H1 (cell line): ENCODE measurements at regions not wholly inside any gene's neighbourhood (a gene's known extent, or its start where the extent isn't known, plus 50 kb on each side); places are given as distances from the start of the nearest gene placed in this dataset.

Source experiments
- CTCF ChIA-PET: fragments of 300-600 bp; sonication (Branson Sonifier 250); formaldehyde crosslinking; loops from one replicate; lab custom pipeline; 2021; ENCODE audit not compliant: partially characterized antibody; lab: Charles Lee
- POLR2A ChIA-PET: fragments of 300-600 bp; sonication (Branson Sonifier 250); formaldehyde crosslinking; loops from one replicate; lab custom pipeline; 2021; ENCODE audit warnings: inconsistent platforms; ENCODE audit not compliant: partially characterized antibody; lab: Charles Lee
- DNase-seq, 2 experiments: peaks; one replicate each; pipeline versions ENCODE4 v3.0.0 to v3.0.0-alpha.2; 2010 to 2022; ENCODE audit warnings: low spot score in 2 of 2, low read depth in 1 of 2, mixed read lengths in 1 of 2
- FAIRE-seq: peaks from 2 replicates; lab custom pipeline; 2011; peaks lifted over from hg19 to GRCh38; lab: Jason Lieb, UNC
- H2AFZ ChIP-seq: 2 replicates; pipeline ENCODE4 v1.8.1; 2012; ENCODE audit warnings: low read length, inconsistent platforms
- H2AK5ac ChIP-seq: 2 replicates; pipeline ENCODE4 v1.6.1; 2013; ENCODE audit warnings: low read depth, low read length
- H2BK120ac ChIP-seq: replicated peaks from 2 replicates; pipeline ENCODE3; 2013; ENCODE audit warnings: low read depth, low read length, inconsistent platforms
- H2BK12ac ChIP-seq: 2 replicates; pipeline ENCODE4 v1.6.1; 2013; ENCODE audit warnings: low read depth, low read length
- H2BK15ac ChIP-seq: 2 replicates; pipeline ENCODE4 v1.6.1; 2013; ENCODE audit warnings: low read length
- H2BK20ac ChIP-seq: 2 replicates; pipeline ENCODE4 v1.6.1; 2013; ENCODE audit warnings: low read length
- H2BK5ac ChIP-seq: 2 replicates; pipeline ENCODE4 v1.6.1; 2013; ENCODE audit warnings: low read depth, low read length
- H3K14ac ChIP-seq: 2 replicates; pipeline ENCODE4 v1.6.1; 2013; ENCODE audit warnings: inconsistent platforms; ENCODE audit not compliant: insufficient read length
- H3K18ac ChIP-seq: 2 replicates; pipeline ENCODE4 v1.6.1; 2013; ENCODE audit warnings: low read length; ENCODE audit errors: extremely low read depth
- H3K23ac ChIP-seq: 2 replicates; pipeline ENCODE4 v1.6.1; 2013; ENCODE audit warnings: inconsistent platforms; ENCODE audit not compliant: insufficient read length
- H3K23me2 ChIP-seq: 2 replicates; pipeline ENCODE4 v1.6.1; 2013; ENCODE audit warnings: low read depth, low read length
- H3K27ac ChIP-seq: 2 replicates; pipeline ENCODE4 v1.6.1; 2011; ENCODE audit warnings: low read depth, low read length, inconsistent platforms
- H3K27me3 ChIP-seq, 4 experiments: replicated peaks in 1 of 4; 1 replicate in 1 of 4; 2 replicates in 3 of 4; pipeline versions ENCODE4 v1.6.1 to v1.8.1; 2011 to 2013; ENCODE audit warnings: low read length in 3 of 4, mild to moderate bottlenecking in 3 of 4, inconsistent platforms in 2 of 4, mixed read lengths in 2 of 4, moderate library complexity in 1 of 4; ENCODE audit not compliant: control insufficient read depth in 3 of 4, insufficient read depth in 3 of 4; ENCODE audit errors: extremely low read depth in 1 of 4
- H3K36me3 ChIP-seq, 4 experiments: 2 replicates each; pipeline versions ENCODE4 v1.6.1 to v1.8.1; 2011 to 2013; ENCODE audit warnings: mild to moderate bottlenecking in 4 of 4, low read length in 3 of 4, moderate library complexity in 2 of 4, control low read depth in 1 of 4, inconsistent platforms in 1 of 4; ENCODE audit not compliant: insufficient read depth in 4 of 4, control insufficient read depth in 2 of 4
- H3K4ac ChIP-seq: replicated peaks from 2 replicates; pipeline ENCODE3; 2013; ENCODE audit warnings: low read length, low read depth, mixed read lengths, inconsistent platforms; ENCODE audit not compliant: insufficient read length
- H3K4me1 ChIP-seq, 4 experiments: replicated peaks in 1 of 4; 1 replicate in 1 of 4; 2 replicates in 3 of 4; pipeline versions ENCODE4 v1.6.1 to v1.8.1; 2011 to 2013; ENCODE audit warnings: low read length in 3 of 4, inconsistent platforms in 2 of 4, mixed read lengths in 1 of 4; ENCODE audit not compliant: insufficient read depth in 4 of 4, control insufficient read depth in 3 of 4
- H3K4me2 ChIP-seq, 2 experiments: 2 replicates each; pipeline versions ENCODE4 v1.6.1 to v1.8.1; 2011 to 2013; ENCODE audit warnings: low read depth in 2 of 2, low read length in 2 of 2, control low read depth in 1 of 2, inconsistent platforms in 1 of 2, mild to moderate bottlenecking in 1 of 2; ENCODE audit not compliant: insufficient read depth in 1 of 2
- H3K4me3 ChIP-seq, 4 experiments: fragments of 200-600, 300-600 bp in 1 of 4; sonication (generic), shearing (Covaris generic), sonication (Bioruptor Twin) in 1 of 4; 2 replicates each; pipeline versions ENCODE4 v1.5.1 to v1.8.1; 2011 to 2016; ENCODE audit warnings: low read length in 4 of 4, low read depth in 3 of 4, control low read depth in 2 of 4, inconsistent platforms in 2 of 4, mild to moderate bottlenecking in 2 of 4, mixed read lengths in 1 of 4, moderate library complexity in 1 of 4; ENCODE audit not compliant: insufficient read depth in 2 of 4; ENCODE audit errors: extremely low read depth in 1 of 4
- H3K56ac ChIP-seq: replicated peaks from 2 replicates; pipeline ENCODE3; 2013; ENCODE audit warnings: low read depth, mild to moderate bottlenecking, mixed read lengths, low read length, inconsistent platforms; ENCODE audit not compliant: insufficient read length
- H3K79me1 ChIP-seq: 2 replicates; pipeline ENCODE4 v1.6.1; 2013; ENCODE audit warnings: low read depth, low read length, control low read depth
- H3K79me2 ChIP-seq, 2 experiments: 2 replicates each; pipeline versions ENCODE4 v1.6.1 to v1.8.1; 2012 to 2013; ENCODE audit warnings: low read length in 2 of 2, mild to moderate bottlenecking in 2 of 2, inconsistent platforms in 1 of 2; ENCODE audit not compliant: insufficient read depth in 2 of 2, control insufficient read depth in 1 of 2
- H3K9ac ChIP-seq, 4 experiments: replicated peaks in 1 of 4; 1 replicate in 1 of 4; 2 replicates in 3 of 4; pipeline versions ENCODE4 v1.6.1 to v1.8.1; 2011 to 2013; ENCODE audit warnings: low read depth in 3 of 4, low read length in 3 of 4, control low read depth in 2 of 4, mild to moderate bottlenecking in 2 of 4, moderate library complexity in 2 of 4, inconsistent platforms in 1 of 4; ENCODE audit errors: extremely low read depth in 1 of 4
- H3K9me3 ChIP-seq, 2 experiments: 2 replicates each; pipeline versions ENCODE4 v1.6.1 to v1.8.1; 2012 to 2013; ENCODE audit warnings: mild to moderate bottlenecking in 2 of 2, moderate library complexity in 2 of 2, control low read depth in 1 of 2, inconsistent platforms in 1 of 2, low read depth in 1 of 2, low read length in 1 of 2, mixed read lengths in 1 of 2; ENCODE audit not compliant: insufficient read depth in 2 of 2
- H4K20me1 ChIP-seq, 2 experiments: replicated peaks in 1 of 2; 2 replicates each; pipeline versions ENCODE3 to v1.8.1; 2011 to 2013; ENCODE audit warnings: inconsistent platforms in 2 of 2, low read length in 2 of 2, mild to moderate bottlenecking in 1 of 2; ENCODE audit not compliant: insufficient read depth in 2 of 2, control insufficient read depth in 1 of 2
- H4K5ac ChIP-seq: 2 replicates; pipeline ENCODE4 v1.6.1; 2013; ENCODE audit warnings: low read length, low read depth, mixed read lengths, inconsistent platforms; ENCODE audit not compliant: insufficient read length
- H4K8ac ChIP-seq: 2 replicates; pipeline ENCODE4 v1.8.0; 2013; ENCODE audit warnings: mild to moderate bottlenecking, moderate library complexity, low read length, inconsistent platforms; ENCODE audit not compliant: insufficient read depth; ENCODE audit errors: extremely low read depth
- H4K91ac ChIP-seq: replicated peaks from 2 replicates; pipeline ENCODE3; 2013; ENCODE audit warnings: low read length, mixed read lengths, inconsistent platforms; ENCODE audit not compliant: insufficient read length
- CBX5 ChIP-seq: fragments of 300-800, 300-1000 bp; sonication (generic); IDR thresholded peaks from 2 replicates; pipeline ENCODE4 v1.7.1; 2016; ENCODE audit warnings: antibody characterized with exemption, low read length, low read depth
- FOSL1 ChIP-seq: IDR thresholded peaks from 2 replicates; pipeline ENCODE4 v1.6.1; 2011; ENCODE audit warnings: mild to moderate bottlenecking, low read depth, low read length, moderate library complexity; ENCODE audit not compliant: insufficient read depth
- JUN ChIP-seq: IDR thresholded peaks from 2 replicates; pipeline ENCODE4 v1.6.1; 2011; ENCODE audit warnings: low read depth, mild to moderate bottlenecking, improper control_type of control experiment, low read length
- RAD21 ChIP-seq, 2 experiments: IDR thresholded peaks in 1 of 2; conservative IDR thresholded peaks in 1 of 2; 2 replicates each; pipeline ENCODE4 v1.6.1; 2011; ENCODE audit warnings: low read depth in 2 of 2, low read length in 2 of 2, improper control_type of control experiment in 1 of 2, inconsistent platforms in 1 of 2, mild to moderate bottlenecking in 1 of 2, moderate library complexity in 1 of 2
- RNF2 ChIP-seq: fragments of 200-900, 300-1000 bp; sonication (generic); IDR thresholded peaks from 2 replicates; pipeline ENCODE4 v1.7.1; 2016; ENCODE audit warnings: borderline replicate concordance, low read depth, mild to moderate bottlenecking, antibody characterized with exemption, low read length; ENCODE audit not compliant: poor library complexity, severe bottlenecking; ENCODE audit errors: missing control alignments
- SAP30 ChIP-seq: fragments of 300-600 bp; sonication (generic); IDR thresholded peaks from 2 replicates; pipeline ENCODE4 v1.7.1; 2012; ENCODE audit warnings: low read length, moderate library complexity, mild to moderate bottlenecking, inconsistent platforms; ENCODE audit not compliant: insufficient read depth, insufficient replicate concordance
- SP2 ChIP-seq: IDR thresholded peaks from 2 replicates; pipeline ENCODE4 v1.6.1; 2012; ENCODE audit warnings: mild to moderate bottlenecking, low read length, inconsistent platforms
- TAF7 ChIP-seq: optimal IDR thresholded peaks from 2 replicates; pipeline ENCODE3; 2011; ENCODE audit warnings: low read depth, mild to moderate bottlenecking, inconsistent platforms, low read length, moderate library complexity, borderline replicate concordance
- TEAD4 ChIP-seq: IDR thresholded peaks from 2 replicates; pipeline ENCODE4 v1.6.1; 2012; ENCODE audit warnings: low read depth, low read length, inconsistent platforms, mixed read lengths
- YY1 ChIP-seq: IDR thresholded peaks from 2 replicates; pipeline ENCODE4 v1.6.1; 2011; ENCODE audit warnings: low read depth, mild to moderate bottlenecking, low read length
- WGBS, 2 experiments: shearing (Covaris generic) in 1 of 2; methylation state at CpG; one replicate each; pipeline versions ENCODE4 v1.1.6 to v1.1.7; 2013 to 2015; ENCODE audit warnings: low lambda C conversion rate in 2 of 2, mixed read lengths in 2 of 2, inconsistent platforms in 1 of 2, low coverage in 1 of 2, missing lambda C conversion rate in 1 of 2; ENCODE audit not compliant: insufficient replicate concordance in 2 of 2, insufficient coverage in 1 of 2, insufficient read length in 1 of 2; ENCODE audit errors: extremely low coverage in 1 of 2, missing lambda C conversion rate in 1 of 2; 5-methylcytosine and 5-hydroxymethylcytosine counted together
- TF ChIP-seq, protein P1 (sequence below): IDR thresholded peaks from 2 replicates; pipeline ENCODE4 v1.6.1; 2011; ENCODE audit warnings: low read length, improper control_type of control experiment
- TF ChIP-seq, protein P2 (sequence below): IDR thresholded peaks from 2 replicates; pipeline ENCODE4 v1.6.1; 2012; ENCODE audit warnings: inconsistent platforms

DNA sequence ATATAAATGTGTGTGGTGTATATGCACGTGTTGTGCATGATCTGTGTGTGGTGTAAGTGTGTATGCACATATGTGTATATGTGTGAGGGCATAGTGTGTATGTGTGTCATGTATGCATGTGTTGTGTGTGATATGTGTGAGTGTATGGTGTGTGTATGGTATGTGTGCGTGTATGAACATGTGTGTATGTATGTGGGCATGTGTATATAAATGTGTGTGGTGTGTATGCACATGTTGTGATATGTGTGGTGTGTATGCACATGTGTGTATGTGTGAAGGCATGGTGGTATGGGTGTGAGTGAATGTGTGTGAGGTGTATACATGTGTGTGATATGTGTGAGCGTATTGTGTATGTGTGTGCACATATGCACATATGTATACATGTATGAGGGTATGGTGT lies 198.7 kb downstream of the RBFOX3 start:
- H3K23me2 ChIP-seq: peaks cover 9% of the 10 kb centered on the region; the same call in 1 of the 2 replicates
- H2BK5ac ChIP-seq: no peak overlapping the region
- H4K5ac ChIP-seq: no peak overlapping the region
- no peak overlapping the region for H3K27ac ChIP-seq
- H3K56ac ChIP-seq: no peak overlapping the region
- peaks cover 0 to 7% of the 10 kb centered on the region in 2 experiments for H4K20me1 ChIP-seq
- H3K4me2 ChIP-seq: no peak overlapping the region
- no peak overlapping the region for H4K8ac ChIP-seq
- no peak overlapping the region for H2AFZ ChIP-seq
- H3K23ac ChIP-seq: no peak overlapping the region
- no peak overlapping the region for H2BK20ac ChIP-seq
- H3K4me1 ChIP-seq: peaks cover 0 to 13% (median 3%) of the 10 kb centered on the region in 4 experiments; a peak in 5 of 7 replicates
- no peaks in the 10 kb centered on the region for H3K27me3 ChIP-seq
- no peak overlapping the region for H2AK5ac ChIP-seq
- no peak overlapping the region for H3K4me3 ChIP-seq
- DNase-seq (no peak), FAIRE-seq (no peak)
- no peaks in the 10 kb centered on the region for H3K79me2 ChIP-seq
- no peaks in the 10 kb centered on the region for H3K36me3 ChIP-seq
- H3K14ac ChIP-seq: no peak overlapping the region
- H3K18ac ChIP-seq: no peak overlapping the region
- 84% methylated on average over 3 of the region's 3 CpGs; no CpG with 5 or more reads in 1 of the 2 experiments for WGBS, 2 experiments
- H4K91ac ChIP-seq: peak overlapping the region; percentile 7
- CTCF ChIA-PET: no interaction called here
- no peak overlapping the region for H3K9ac ChIP-seq
- no peak overlapping the region for H2BK12ac ChIP-seq
- POLR2A ChIA-PET: no interaction called here
- H2BK15ac ChIP-seq: no peak overlapping the region
- H3K9me3 ChIP-seq: no peaks in the 10 kb centered on the region
- H2BK120ac ChIP-seq: no peak overlapping the region
- no peak overlapping the region for H3K4ac ChIP-seq
- no peaks in the 10 kb centered on the region for H3K79me1 ChIP-seq
- TF ChIP-seq TAF7 (no peak), JUN (no peak), CBX5 (no peak), FOSL1 (no peak), RNF2 (no peak), SP2 (no peak), TEAD4 (no peak), YY1 (no peak), SAP30 (no peak), RAD21 (IDR thresholded peaks at IDR 0.05 in 1 of 2, conservative IDR thresholded peaks at IDR 0.05 in 1 of 2; ENCODE audit: low read depth in 2 of 2, low read length in 2 of 2) (no peak)
- TF ChIP-seq, protein P1, sequence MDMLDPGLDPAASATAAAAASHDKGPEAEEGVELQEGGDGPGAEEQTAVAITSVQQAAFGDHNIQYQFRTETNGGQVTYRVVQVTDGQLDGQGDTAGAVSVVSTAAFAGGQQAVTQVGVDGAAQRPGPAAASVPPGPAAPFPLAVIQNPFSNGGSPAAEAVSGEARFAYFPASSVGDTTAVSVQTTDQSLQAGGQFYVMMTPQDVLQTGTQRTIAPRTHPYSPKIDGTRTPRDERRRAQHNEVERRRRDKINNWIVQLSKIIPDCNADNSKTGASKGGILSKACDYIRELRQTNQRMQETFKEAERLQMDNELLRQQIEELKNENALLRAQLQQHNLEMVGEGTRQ: no peak
- TF ChIP-seq, protein P2, sequence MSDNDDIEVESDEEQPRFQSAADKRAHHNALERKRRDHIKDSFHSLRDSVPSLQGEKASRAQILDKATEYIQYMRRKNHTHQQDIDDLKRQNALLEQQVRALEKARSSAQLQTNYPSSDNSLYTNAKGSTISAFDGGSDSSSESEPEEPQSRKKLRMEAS: no peak
